ENCODE measurements at regions not wholly inside any gene's neighbourhood (a gene's known extent, or its start where the extent isn't known, plus 50 kb on each side); places are given as distances from the start of the nearest gene placed in this dataset.

DNA sequence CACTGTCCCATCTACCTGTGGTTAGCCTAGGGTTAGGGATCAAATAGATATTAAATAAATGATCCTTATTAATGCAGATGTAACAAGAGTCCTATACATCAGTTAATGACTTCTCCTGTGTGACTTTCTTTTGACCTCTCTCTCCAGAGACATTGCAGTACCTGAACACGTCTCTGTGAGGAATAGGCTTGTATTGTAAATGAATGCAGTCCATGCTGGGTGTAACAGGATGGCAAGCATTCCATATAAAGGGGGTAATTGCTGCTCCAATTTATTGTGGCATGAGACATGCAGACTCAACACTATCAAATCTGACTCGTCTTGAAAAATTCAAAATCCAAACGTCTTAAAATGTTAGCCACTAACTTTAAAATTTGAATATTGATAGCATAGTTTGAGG is 189.5 kb downstream of the PRDM2 start:
- TF ChIP-seq, protein P1, sequence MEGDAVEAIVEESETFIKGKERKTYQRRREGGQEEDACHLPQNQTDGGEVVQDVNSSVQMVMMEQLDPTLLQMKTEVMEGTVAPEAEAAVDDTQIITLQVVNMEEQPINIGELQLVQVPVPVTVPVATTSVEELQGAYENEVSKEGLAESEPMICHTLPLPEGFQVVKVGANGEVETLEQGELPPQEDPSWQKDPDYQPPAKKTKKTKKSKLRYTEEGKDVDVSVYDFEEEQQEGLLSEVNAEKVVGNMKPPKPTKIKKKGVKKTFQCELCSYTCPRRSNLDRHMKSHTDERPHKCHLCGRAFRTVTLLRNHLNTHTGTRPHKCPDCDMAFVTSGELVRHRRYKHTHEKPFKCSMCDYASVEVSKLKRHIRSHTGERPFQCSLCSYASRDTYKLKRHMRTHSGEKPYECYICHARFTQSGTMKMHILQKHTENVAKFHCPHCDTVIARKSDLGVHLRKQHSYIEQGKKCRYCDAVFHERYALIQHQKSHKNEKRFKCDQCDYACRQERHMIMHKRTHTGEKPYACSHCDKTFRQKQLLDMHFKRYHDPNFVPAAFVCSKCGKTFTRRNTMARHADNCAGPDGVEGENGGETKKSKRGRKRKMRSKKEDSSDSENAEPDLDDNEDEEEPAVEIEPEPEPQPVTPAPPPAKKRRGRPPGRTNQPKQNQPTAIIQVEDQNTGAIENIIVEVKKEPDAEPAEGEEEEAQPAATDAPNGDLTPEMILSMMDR (conservative IDR thresholded peaks at IDR 0.05; ENCODE audit: low read depth, low read length): no peak
- no peak for TF ChIP-seq EZH2 (IDR thresholded peaks at IDR 0.05; ENCODE audit: borderline replicate concordance, low read depth, low read length, poor library complexity, severe bottlenecking)

Data from A673 (cell line).